NT2/D1 (cell line): ENCODE measurements at regions not wholly inside any gene's neighbourhood (a gene's known extent, or its start where the extent isn't known, plus 50 kb on each side); places are given as distances from the start of the nearest gene placed in this dataset.

Source experiments
- DNase-seq: peaks from one replicate; pipeline ENCODE4 v3.0.0-alpha.2; 2011; ENCODE audit warnings: low read depth, low spot score
- H3K27me3 ChIP-seq: 2 replicates; pipeline ENCODE4 v1.6.0; 2011; ENCODE audit warnings: mild to moderate bottlenecking; ENCODE audit not compliant: insufficient read length, insufficient read depth
- H3K36me3 ChIP-seq: 2 replicates; pipeline ENCODE4 v1.6.1; 2011; ENCODE audit warnings: mild to moderate bottlenecking, low read length, mixed read lengths; ENCODE audit not compliant: insufficient read depth, insufficient read length
- H3K4me1 ChIP-seq: 2 replicates; pipeline ENCODE4 v1.5.1; 2011; ENCODE audit not compliant: insufficient read depth, insufficient read length
- H3K4me3 ChIP-seq: 2 replicates; pipeline ENCODE4 v1.5.1; 2011; ENCODE audit warnings: low read depth; ENCODE audit not compliant: insufficient read length
- H3K9ac ChIP-seq: 2 replicates; pipeline ENCODE4 v1.6.0; 2011; ENCODE audit warnings: low read depth; ENCODE audit not compliant: insufficient read length
- H3K9me3 ChIP-seq: 2 replicates; pipeline ENCODE4 v1.5.1; 2011; ENCODE audit warnings: mild to moderate bottlenecking, low read length; ENCODE audit not compliant: insufficient read depth
- SUZ12 ChIP-seq: IDR thresholded peaks from 2 replicates; pipeline ENCODE4 v1.6.1; 2011; ENCODE audit not compliant: insufficient read length, insufficient read depth; ENCODE audit errors: extremely low read depth
- YY1 ChIP-seq: IDR thresholded peaks from 2 replicates; pipeline ENCODE4 v1.6.1; 2011; ENCODE audit not compliant: insufficient read length, insufficient read depth
- ZNF274 ChIP-seq: IDR thresholded peaks from 2 replicates; pipeline ENCODE4 v1.6.1; 2011; ENCODE audit warnings: mild to moderate bottlenecking, low read depth, low read length

DNA sequence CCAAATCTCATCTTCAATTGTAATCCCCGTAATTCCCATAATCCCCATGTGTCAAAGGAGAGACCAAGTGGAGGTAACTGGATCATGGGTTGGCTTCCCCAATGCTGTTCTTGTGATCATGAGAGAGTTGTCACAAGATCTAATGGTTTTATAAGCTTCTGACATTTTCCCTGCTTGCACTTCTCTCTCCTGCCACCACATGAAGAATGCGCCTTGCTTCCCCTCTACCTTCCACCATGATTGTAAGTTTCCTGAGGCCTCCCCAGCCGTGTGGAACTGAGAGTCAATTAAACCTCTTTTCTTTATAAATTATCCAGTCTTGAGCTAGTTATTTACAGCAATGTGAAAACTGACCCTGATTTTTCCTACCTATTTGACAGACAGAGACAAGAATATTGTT, 162.5 kb upstream of the SYT6 start:
- Histone ChIP-seq H3K4me3 (no peak overlapping the region), H3K9ac (no peak overlapping the region), H3K9me3 (peaks cover 14% of the 10 kb centered on the region; the same call in 1 of the 2 replicates), H3K27me3 (no peaks in the 10 kb centered on the region), H3K4me1 (no peaks in the 10 kb centered on the region), H3K36me3 (no peaks in the 10 kb centered on the region)
- no peak for TF ChIP-seq SUZ12
- no peak for TF ChIP-seq YY1
- no peak for TF ChIP-seq ZNF274
- DNase-seq: no peak

GRCh38 chr1:114315631-114316030, 162.0 kb upstream of the SYT6 start:
- TF ChIP-seq SUZ12 (no peak), YY1 (no peak), ZNF274 (no peak)
- Histone ChIP-seq H3K27me3 (no peaks in the 10 kb centered on the region), H3K9me3 (peaks cover 14% of the 10 kb centered on the region; the same call in 1 of the 2 replicates), H3K4me3 (no peak overlapping the region), H3K36me3 (no peaks in the 10 kb centered on the region), H3K4me1 (no peaks in the 10 kb centered on the region), H3K9ac (no peak overlapping the region)
- no peak for DNase-seq

GRCh38 chr1:114314576-114314975, 160.9 kb upstream of the SYT6 start:
- H3K36me3 ChIP-seq: no peaks in the 10 kb centered on the region
- no peak overlapping the region for H3K9ac ChIP-seq
- no peak for TF ChIP-seq ZNF274
- no peak for TF ChIP-seq SUZ12
- TF ChIP-seq YY1: no peak
- H3K27me3 ChIP-seq: no peaks in the 10 kb centered on the region
- H3K4me3 ChIP-seq: no peak overlapping the region
- H3K9me3 ChIP-seq: peaks cover 14% of the 10 kb centered on the region; the same call in 1 of the 2 replicates
- no peak for DNase-seq
- no peaks in the 10 kb centered on the region for H3K4me1 ChIP-seq

DNA sequence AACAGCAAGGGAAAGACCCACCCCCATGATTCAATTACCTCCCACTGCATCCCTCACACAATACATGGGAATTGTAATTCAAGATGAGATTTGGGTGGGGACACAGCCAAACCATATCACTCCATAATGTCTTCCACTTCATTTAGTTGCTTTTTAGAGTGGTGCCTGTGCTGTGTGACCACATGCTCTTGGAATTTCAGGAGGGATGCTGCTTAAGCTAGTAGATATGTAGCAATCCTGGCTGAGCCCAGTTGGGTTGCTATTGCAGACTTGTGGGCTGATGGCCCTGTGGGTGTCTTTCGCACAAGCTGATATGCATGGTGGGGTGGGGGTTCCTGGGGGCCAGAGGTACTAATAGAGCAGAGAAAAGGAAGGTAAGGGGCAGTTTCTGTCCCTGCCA, 160.4 kb upstream of the SYT6 start:
- Histone ChIP-seq H3K4me1 (no peaks in the 10 kb centered on the region), H3K4me3 (no peak overlapping the region), H3K9me3 (peaks cover 14% of the 10 kb centered on the region; the same call in 1 of the 2 replicates), H3K27me3 (no peaks in the 10 kb centered on the region), H3K9ac (no peak overlapping the region), H3K36me3 (no peaks in the 10 kb centered on the region)
- DNase-seq: no peak
- no peak for TF ChIP-seq SUZ12
- TF ChIP-seq ZNF274: no peak
- no peak for TF ChIP-seq YY1

- H3K36me3 ChIP-seq: no peaks in the 10 kb centered on the region
- no peak for DNase-seq
- H3K4me3 ChIP-seq: no peak overlapping the region
- H3K4me1 ChIP-seq: no peaks in the 10 kb centered on the region
- no peaks in the 10 kb centered on the region for H3K27me3 ChIP-seq
- H3K9ac ChIP-seq: no peak overlapping the region
- H3K9me3 ChIP-seq: peaks cover 14% of the 10 kb centered on the region; the same call in 1 of the 2 replicates
- TF ChIP-seq SUZ12: no peak
- TF ChIP-seq ZNF274: no peak
- TF ChIP-seq YY1: no peak
Measured at GRCh38 chr1:114310695-114311271, 157.1 kb upstream of the SYT6 start.

DNA sequence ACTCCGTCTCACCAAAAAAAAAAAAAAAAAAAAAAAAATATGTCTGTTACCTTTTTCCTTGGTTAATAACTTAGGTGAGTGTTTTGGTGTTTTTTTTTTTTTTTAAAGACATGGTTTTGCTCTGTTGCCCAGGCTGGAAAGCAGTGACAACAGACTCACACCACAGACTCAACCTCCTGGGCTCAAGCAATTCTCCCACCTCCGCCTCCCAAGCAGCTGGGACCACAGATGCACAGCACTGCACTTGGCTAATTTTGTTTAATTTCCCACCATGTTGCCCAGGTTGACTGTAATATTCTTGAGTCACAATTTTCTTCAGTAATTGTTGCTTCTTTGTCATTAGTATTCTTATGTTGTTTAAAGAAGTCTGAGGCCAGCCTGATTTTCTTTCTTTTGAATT, 149.2 kb upstream of the SYT6 start:
- Histone ChIP-seq H3K36me3 (no peaks in the 10 kb centered on the region), H3K4me1 (no peaks in the 10 kb centered on the region), H3K4me3 (no peak overlapping the region), H3K9ac (no peak overlapping the region), H3K27me3 (no peaks in the 10 kb centered on the region), H3K9me3 (peaks cover 26% of the 10 kb centered on the region)
- DNase-seq: no peak
- no peak for TF ChIP-seq YY1
- TF ChIP-seq SUZ12: no peak
- no peak for TF ChIP-seq ZNF274

GRCh38 chr1:114299331-114299975, 145.8 kb upstream of the SYT6 start:
- Histone ChIP-seq H3K4me1 (no peaks in the 10 kb centered on the region), H3K27me3 (no peaks in the 10 kb centered on the region), H3K36me3 (no peaks in the 10 kb centered on the region), H3K4me3 (no peak overlapping the region), H3K9me3 (peaks cover 24% of the 10 kb centered on the region), H3K9ac (no peak overlapping the region)
- TF ChIP-seq ZNF274 (no peak), YY1 (no peak), SUZ12 (no peak)
- DNase-seq: no peak
